B cell (primary cell): ENCODE measurements at regions not wholly inside any gene's neighbourhood (a gene's known extent, or its start where the extent isn't known, plus 50 kb on each side); places are given as distances from the start of the nearest gene placed in this dataset.

Experiments
- ATAC-seq: fragments of 200-7000 bp; cut with Tn5 transposase; one replicate; pipeline ENCODE4 v1.10.0; 2021; ENCODE audit warnings: low read depth, mild to moderate bottlenecking, moderate number of reproducible peaks, moderate library complexity
- CTCF ChIA-PET: fragments of 350-600 bp; sonication (Branson Sonifier 250); formaldehyde crosslinking; loops from one replicate; lab custom pipeline; 2021; ENCODE audit warnings: antibody characterized with exemption, inconsistent platforms; lab: Charles Lee
- POLR2A ChIA-PET: fragments of 350-600 bp; sonication (Branson Sonifier 250); formaldehyde crosslinking; loops from one replicate; lab custom pipeline; 2021; ENCODE audit warnings: antibody characterized with exemption; lab: Charles Lee
- DNase-seq: peaks from one replicate; pipeline ENCODE4 v3.0.0; 2013
- H2AFZ ChIP-seq: 2 replicates; pipeline ENCODE4 v1.6.1; 2012; ENCODE audit warnings: mild to moderate bottlenecking, low read depth, low read length; ENCODE audit not compliant: insufficient read depth, poor library complexity, severe bottlenecking
- H3K27ac ChIP-seq, 2 donors: 1 replicate in 1 of 2; 2 replicates in 1 of 2; pipeline ENCODE4 v1.5.1; 2012 to 2013; ENCODE audit warnings: low read length in 2 of 2, mild to moderate bottlenecking in 2 of 2, moderate library complexity in 1 of 2
- H3K27me3 ChIP-seq, 4 experiments: fragments of 200-600 bp in 1 of 4; sonication (generic) in 1 of 4; replicated peaks in 1 of 4; 1 replicate in 2 of 4; 2 replicates in 2 of 4; pipeline versions ENCODE4 v1.6.1 to v1.7.0; 2013 to 2016; ENCODE audit warnings: low read length in 3 of 4, mild to moderate bottlenecking in 2 of 4, mixed read lengths in 1 of 4, moderate library complexity in 1 of 4; ENCODE audit not compliant: insufficient read depth in 4 of 4, control insufficient read depth in 3 of 4; ENCODE audit errors: control extremely low read depth in 1 of 4
- H3K36me3 ChIP-seq, 2 experiments: replicated peaks in 1 of 2; 1 replicate in 1 of 2; 2 replicates in 1 of 2; pipeline versions ENCODE4 v1.6.1 to v1.7.1; 2013; ENCODE audit warnings: low read length in 1 of 2; ENCODE audit not compliant: insufficient read depth in 2 of 2, control insufficient read depth in 1 of 2; ENCODE audit errors: control extremely low read depth in 1 of 2, extremely low read depth in 1 of 2
- H3K4me1 ChIP-seq, 2 donors: fragments of 200-600 bp in 1 of 2; sonication (generic) in 1 of 2; 1 replicate in 1 of 2; 2 replicates in 1 of 2; pipeline versions ENCODE4 v1.5.1 to v1.6.1; 2013 to 2017; ENCODE audit warnings: low read length in 2 of 2; ENCODE audit not compliant: control insufficient read depth in 2 of 2, insufficient read depth in 2 of 2
- H3K4me2 ChIP-seq: replicated peaks from 2 replicates; pipeline ENCODE3; 2012; ENCODE audit warnings: mild to moderate bottlenecking, low read depth, low read length; ENCODE audit not compliant: poor library complexity, severe bottlenecking
- H3K4me3 ChIP-seq, 5 experiments: fragments of 200-600 bp in 1 of 5; sonication (generic) in 1 of 5; 1 replicate in 3 of 5; 2 replicates in 2 of 5; pipeline versions ENCODE4 v1.5.1 to v1.7.0; 2011 to 2016; ENCODE audit warnings: low read length in 4 of 5, mild to moderate bottlenecking in 4 of 5, low read depth in 2 of 5, control low read depth in 1 of 5, moderate library complexity in 1 of 5; ENCODE audit not compliant: insufficient read depth in 1 of 5; ENCODE audit errors: control extremely low read depth in 1 of 5, extremely low read depth in 1 of 5
- H3K79me2 ChIP-seq: fragments of 200-600 bp; sonication (generic); one replicate; pipeline ENCODE4 v1.6.0; 2016; ENCODE audit warnings: low read length; ENCODE audit not compliant: control insufficient read depth, insufficient read depth
- H3K9ac ChIP-seq: fragments of 200-600 bp; sonication (generic); 2 replicates; pipeline ENCODE4 v1.6.1; 2017; ENCODE audit warnings: mild to moderate bottlenecking, low read length, moderate library complexity
- H3K9me3 ChIP-seq, 3 donors: one replicate each; pipeline versions ENCODE4 v1.6.1 to v1.7.1; 2013; ENCODE audit warnings: low read length in 2 of 3; ENCODE audit not compliant: control insufficient read depth in 2 of 3, insufficient read depth in 1 of 3; ENCODE audit errors: control extremely low read depth in 1 of 3
- H4K20me1 ChIP-seq: 2 replicates; pipeline ENCODE4 v1.6.0; 2012; ENCODE audit warnings: mild to moderate bottlenecking, low read length; ENCODE audit not compliant: insufficient read depth, control insufficient read depth, poor library complexity, severe bottlenecking
- H3K27ac Mint-ChIP-seq: one replicate; pipeline ENCODE4 v1.8.0; 2021; ENCODE audit warnings: mixed read lengths
- H3K27me3 Mint-ChIP-seq: one replicate; pipeline ENCODE4 v1.8.0; 2021; ENCODE audit warnings: mixed read lengths
- H3K4me1 Mint-ChIP-seq: one replicate; pipeline ENCODE4 v1.8.0; 2021; ENCODE audit warnings: mixed read lengths
- H3K4me3 Mint-ChIP-seq: one replicate; pipeline ENCODE4 v1.8.0; 2021; ENCODE audit warnings: mixed read lengths
- H3K9me3 Mint-ChIP-seq: one replicate; pipeline ENCODE4 v1.8.0; 2022; ENCODE audit warnings: mixed read lengths; ENCODE audit not compliant: insufficient read depth
- CTCF ChIP-seq: fragments of 200-600 bp; IDR thresholded peaks from one replicate; pipeline ENCODE4 v1.8.0; 2022; ENCODE audit warnings: antibody characterized with exemption, mild to moderate bottlenecking
- EZH2 ChIP-seq: IDR thresholded peaks from 2 replicates; pipeline ENCODE4 v1.6.1; 2012; ENCODE audit warnings: borderline replicate concordance, low read depth, mild to moderate bottlenecking, moderate library complexity, low read length; ENCODE audit not compliant: insufficient read depth, poor library complexity, severe bottlenecking
- WGBS: methylation state at CpG from one replicate; pipeline ENCODE4 v1.1.5; 2013; ENCODE audit warnings: missing lambda C conversion rate; ENCODE audit not compliant: insufficient coverage; 5-methylcytosine and 5-hydroxymethylcytosine counted together
- intact Hi-C: fragments of 100-400 bp; cut with micrococcal nuclease; formaldehyde crosslinking; loops from one replicate; pipeline ENCODE4 v1.10.0; 2022

GRCh38 chr11:87444993-87445392 is 407.3 kb downstream of the TMEM135 start:
- Mint-ChIP-seq H3K27me3 (no peaks in the 10 kb centered on the region), H3K27ac (no peak overlapping the region), H3K4me1 (peaks cover 4% of the 10 kb centered on the region), H3K4me3 (no peak overlapping the region), H3K9me3 (no peaks in the 10 kb centered on the region)
- Histone ChIP-seq H4K20me1 (no peaks in the 10 kb centered on the region), H3K4me3 (no peak overlapping the region), H3K9me3 (peaks cover 0 to 1% (median 0%) of the 10 kb centered on the region in 3 donors), H3K4me2 (no peak overlapping the region), H3K9ac (no peak overlapping the region), H2AFZ (no peak overlapping the region), H3K27ac (no peak overlapping the region), H3K4me1 (no peaks in the 10 kb centered on the region), H3K36me3 (no peaks in the 10 kb centered on the region), H3K79me2 (no peaks in the 10 kb centered on the region), H3K27me3 (no peaks in the 10 kb centered on the region)
- POLR2A ChIA-PET, result no interaction called here
- WGBS, result no CpG with 5 or more reads among the region's 1 CpG
- no peak for DNase-seq
- intact Hi-C loops, result no loop called here
- CTCF ChIA-PET, result interaction anchor here (0.5 kb wide), 1 partner anchor 19 kb away, joined by 3 read pairs; no protein-coding TSS in a partner anchor
- no peak for TF ChIP-seq EZH2
- no peak for TF ChIP-seq CTCF
- no peak for ATAC-seq

GRCh38 chr11:87443707-87444106 is 406.0 kb downstream of the TMEM135 start:
- intact Hi-C loops, result no loop called here
- no peaks in the 10 kb centered on the region for H3K79me2 ChIP-seq
- H3K27ac Mint-ChIP-seq, result no peak overlapping the region
- H4K20me1 ChIP-seq, result no peaks in the 10 kb centered on the region
- POLR2A ChIA-PET, result no interaction called here
- ATAC-seq (no peak), DNase-seq (no peak)
- no peak overlapping the region for H3K4me3 ChIP-seq
- no peak overlapping the region for H2AFZ ChIP-seq
- CTCF ChIA-PET, result no interaction called here
- no peak overlapping the region for H3K4me2 ChIP-seq
- no peaks in the 10 kb centered on the region for H3K36me3 ChIP-seq
- H3K27ac ChIP-seq, result no peak overlapping the region
- no CpG with 5 or more reads among the region's 2 CpGs for WGBS
- no peak overlapping the region for H3K4me3 Mint-ChIP-seq
- no peaks in the 10 kb centered on the region for H3K9me3 Mint-ChIP-seq
- TF ChIP-seq CTCF (no peak), EZH2 (no peak)
- no peaks in the 10 kb centered on the region for H3K4me1 ChIP-seq
- no peaks in the 10 kb centered on the region for H3K27me3 Mint-ChIP-seq
- peaks cover 4% of the 10 kb centered on the region for H3K4me1 Mint-ChIP-seq
- H3K27me3 ChIP-seq, result no peaks in the 10 kb centered on the region
- peaks cover 0 to 1% (median 0%) of the 10 kb centered on the region in 3 donors for H3K9me3 ChIP-seq
- H3K9ac ChIP-seq, result no peak overlapping the region
